Mammary epithelial cell (primary cell): ENCODE measurements at regions not wholly inside any gene's neighbourhood (a gene's known extent, or its start where the extent isn't known, plus 50 kb on each side); places are given as distances from the start of the nearest gene placed in this dataset.

Experiments
- EZH2 ChIP-seq: IDR thresholded peaks from 2 replicates; pipeline ENCODE4 v1.6.1; 2012; ENCODE audit warnings: low read length, inconsistent platforms, borderline replicate concordance
- TF ChIP-seq, protein P1 (sequence below), 2 donors: IDR thresholded peaks in 1 of 2; conservative IDR thresholded peaks in 1 of 2; 2 replicates each; pipeline ENCODE4 v1.5.1; 2011 to 2012; ENCODE audit warnings: inconsistent platforms in 2 of 2, low read length in 2 of 2, mild to moderate bottlenecking in 2 of 2, control low read depth in 1 of 2, low read depth in 1 of 2; ENCODE audit not compliant: insufficient read depth in 1 of 2; ENCODE audit errors: extremely low read depth in 1 of 2

DNA sequence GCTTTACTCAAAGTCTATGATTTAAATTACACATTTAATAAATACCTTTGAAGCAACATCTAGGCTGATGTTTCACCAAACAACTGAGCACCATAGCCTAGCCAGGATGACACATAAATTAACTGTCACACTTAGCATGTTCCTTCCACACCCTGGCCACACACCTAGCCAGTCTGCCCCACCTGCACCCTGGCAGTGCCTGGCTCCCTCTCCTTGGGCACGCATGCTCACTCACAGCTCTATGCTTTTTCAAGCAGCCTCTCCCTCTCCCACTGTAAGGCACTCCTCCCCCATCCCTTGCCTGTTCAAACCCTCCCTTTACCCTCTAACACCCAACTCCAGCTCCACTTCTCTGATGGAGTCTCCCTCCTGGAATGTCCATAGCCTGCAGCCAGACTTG lies 357.6 kb upstream of the KLHL29 start:
- TF ChIP-seq, protein P1, sequence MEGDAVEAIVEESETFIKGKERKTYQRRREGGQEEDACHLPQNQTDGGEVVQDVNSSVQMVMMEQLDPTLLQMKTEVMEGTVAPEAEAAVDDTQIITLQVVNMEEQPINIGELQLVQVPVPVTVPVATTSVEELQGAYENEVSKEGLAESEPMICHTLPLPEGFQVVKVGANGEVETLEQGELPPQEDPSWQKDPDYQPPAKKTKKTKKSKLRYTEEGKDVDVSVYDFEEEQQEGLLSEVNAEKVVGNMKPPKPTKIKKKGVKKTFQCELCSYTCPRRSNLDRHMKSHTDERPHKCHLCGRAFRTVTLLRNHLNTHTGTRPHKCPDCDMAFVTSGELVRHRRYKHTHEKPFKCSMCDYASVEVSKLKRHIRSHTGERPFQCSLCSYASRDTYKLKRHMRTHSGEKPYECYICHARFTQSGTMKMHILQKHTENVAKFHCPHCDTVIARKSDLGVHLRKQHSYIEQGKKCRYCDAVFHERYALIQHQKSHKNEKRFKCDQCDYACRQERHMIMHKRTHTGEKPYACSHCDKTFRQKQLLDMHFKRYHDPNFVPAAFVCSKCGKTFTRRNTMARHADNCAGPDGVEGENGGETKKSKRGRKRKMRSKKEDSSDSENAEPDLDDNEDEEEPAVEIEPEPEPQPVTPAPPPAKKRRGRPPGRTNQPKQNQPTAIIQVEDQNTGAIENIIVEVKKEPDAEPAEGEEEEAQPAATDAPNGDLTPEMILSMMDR (conservative IDR thresholded peaks at IDR 0.05 in 1 of 2, IDR thresholded peaks at IDR 0.05 in 1 of 2; ENCODE audit: extremely low read depth in 1 of 2, insufficient read depth in 1 of 2, low read depth in 1 of 2, low read length in 2 of 2) = no peak
- no peak for TF ChIP-seq EZH2
